SK-N-SH treated with all-trans-retinoic acid at 6 μM for 48 hours (cell line): ENCODE measurements at regions not wholly inside any gene's neighbourhood (a gene's known extent, or its start where the extent isn't known, plus 50 kb on each side); places are given as distances from the start of the nearest gene placed in this dataset.

Experiments used
- ATAC-seq: fragments of 200-7000 bp; cut with Tn5 transposase; 3 replicates; pipeline ENCODE4 v1.9.1; 2020; ENCODE audit warnings: mild to moderate bottlenecking, moderate library complexity
- ARNTL ChIP-seq: fragments of 450-650 bp; formaldehyde crosslinking; IDR thresholded peaks from 2 replicates; pipeline ENCODE4 v1.5.0; 2020; ENCODE audit warnings: low read depth, mild to moderate bottlenecking, moderate library complexity, borderline replicate concordance
- BACH2 ChIP-seq: fragments of 250-450 bp; sonication (Bioruptor Pico); IDR thresholded peaks from 2 replicates; pipeline ENCODE4 v1.9.0; 2021; ENCODE audit warnings: mild to moderate bottlenecking, borderline replicate concordance
- CSDC2 ChIP-seq: fragments of 250-450 bp; sonication (Bioruptor Pico); IDR thresholded peaks from 2 replicates; pipeline ENCODE4 v1.5.0; 2020; ENCODE audit warnings: mild to moderate bottlenecking, moderate library complexity
- CSRNP3 ChIP-seq: fragments of 250-450 bp; sonication (Bioruptor Pico); IDR thresholded peaks from 2 replicates; pipeline ENCODE4 v1.5.1; 2021; ENCODE audit warnings: mild to moderate bottlenecking, moderate library complexity
- ESRRG ChIP-seq: fragments of 250-450 bp; sonication (Bioruptor Pico); IDR thresholded peaks from 2 replicates; pipeline ENCODE4 v1.6.1; 2021; ENCODE audit warnings: mild to moderate bottlenecking
- ISL1 ChIP-seq: fragments of 250-450 bp; sonication (Bioruptor Pico); IDR thresholded peaks from 2 replicates; pipeline ENCODE4 v2.1.2; 2022; ENCODE audit warnings: mild to moderate bottlenecking, moderate library complexity
- OSR1 ChIP-seq: fragments of 250-450 bp; sonication (Bioruptor Pico); IDR thresholded peaks from 2 replicates; pipeline ENCODE4 v1.8.0; 2022; ENCODE audit warnings: moderate library complexity, mild to moderate bottlenecking, inconsistent platforms
- PPARA ChIP-seq: fragments of 250-450 bp; sonication (Bioruptor Pico); IDR thresholded peaks from 2 replicates; pipeline ENCODE4 v1.5.0; 2020; ENCODE audit warnings: mild to moderate bottlenecking, borderline replicate concordance
- RARB ChIP-seq: fragments of 250-450 bp; sonication (Bioruptor Pico); IDR thresholded peaks from 2 replicates; pipeline ENCODE4 v1.8.0; 2021; ENCODE audit warnings: mild to moderate bottlenecking, moderate library complexity
- SNAI2 ChIP-seq: fragments of 250-450 bp; sonication (Bioruptor Pico); IDR thresholded peaks from 2 replicates; pipeline ENCODE4 v1.5.0; 2020; ENCODE audit warnings: mild to moderate bottlenecking, moderate library complexity
- TCF4 ChIP-seq: fragments of 250-450 bp; sonication (Bioruptor Pico); IDR thresholded peaks from 2 replicates; pipeline ENCODE4 v1.8.0; 2021; ENCODE audit warnings: mild to moderate bottlenecking, moderate library complexity, borderline replicate concordance
- TOX ChIP-seq: fragments of 250-450 bp; sonication (Bioruptor Pico); IDR thresholded peaks from 2 replicates; pipeline ENCODE4 v1.8.0; 2021; ENCODE audit warnings: mild to moderate bottlenecking, moderate library complexity, borderline replicate concordance
- ZC3H10 ChIP-seq: fragments of 250-450 bp; sonication (Bioruptor Pico); IDR thresholded peaks from 2 replicates; pipeline ENCODE4 v1.5.1; 2021; ENCODE audit warnings: mild to moderate bottlenecking, moderate library complexity
- ZFP3 ChIP-seq: fragments of 250-450 bp; sonication (Bioruptor Pico); IDR thresholded peaks from 2 replicates; pipeline ENCODE4 v1.5.0; 2020; ENCODE audit warnings: mild to moderate bottlenecking, moderate library complexity
- ZFP30 ChIP-seq: fragments of 450-650 bp; formaldehyde crosslinking; IDR thresholded peaks from 2 replicates; pipeline ENCODE4 v1.5.0; 2022; ENCODE audit warnings: mild to moderate bottlenecking, moderate library complexity
- ZNF565 ChIP-seq: fragments of 450-650 bp; formaldehyde crosslinking; conservative IDR thresholded peaks from 2 replicates; pipeline ENCODE4 v1.5.0; 2020; ENCODE audit warnings: low read depth, mild to moderate bottlenecking, moderate library complexity
- ZNF70 ChIP-seq: fragments of 450-650 bp; formaldehyde crosslinking; IDR thresholded peaks from 2 replicates; pipeline ENCODE4 v1.5.0; 2020; ENCODE audit warnings: mild to moderate bottlenecking, moderate library complexity
- ZNF8 ChIP-seq: fragments of 450-650 bp; formaldehyde crosslinking; IDR thresholded peaks from 2 replicates; pipeline ENCODE4 v1.5.0; 2020; ENCODE audit warnings: mild to moderate bottlenecking, moderate library complexity
- TF ChIP-seq, protein P1 (sequence below): fragments of 250-450 bp; sonication (Bioruptor Pico); IDR thresholded peaks from 2 replicates; pipeline ENCODE4 v1.5.1; 2020; ENCODE audit warnings: low read depth, mild to moderate bottlenecking, moderate library complexity
- TF ChIP-seq, protein P2 (sequence below): fragments of 250-450 bp; sonication (Bioruptor Pico); IDR thresholded peaks from 2 replicates; pipeline ENCODE4 v1.8.0; 2021; ENCODE audit warnings: low read depth, mild to moderate bottlenecking, moderate library complexity, borderline replicate concordance
- TF ChIP-seq, protein P3 (sequence below): fragments of 250-450 bp; sonication (Bioruptor Pico); IDR thresholded peaks from 2 replicates; pipeline ENCODE4 v1.8.0; 2020; ENCODE audit warnings: mild to moderate bottlenecking, moderate library complexity, borderline replicate concordance
- TF ChIP-seq, protein P4 (sequence below): fragments of 250-450 bp; sonication (Bioruptor Pico); IDR thresholded peaks from 2 replicates; pipeline ENCODE4 v1.5.0; 2020; ENCODE audit warnings: mild to moderate bottlenecking, moderate library complexity

- no peak for ATAC-seq
- no peak for TF ChIP-seq BACH2
- no peak for TF ChIP-seq ISL1
- TF ChIP-seq, protein P1, sequence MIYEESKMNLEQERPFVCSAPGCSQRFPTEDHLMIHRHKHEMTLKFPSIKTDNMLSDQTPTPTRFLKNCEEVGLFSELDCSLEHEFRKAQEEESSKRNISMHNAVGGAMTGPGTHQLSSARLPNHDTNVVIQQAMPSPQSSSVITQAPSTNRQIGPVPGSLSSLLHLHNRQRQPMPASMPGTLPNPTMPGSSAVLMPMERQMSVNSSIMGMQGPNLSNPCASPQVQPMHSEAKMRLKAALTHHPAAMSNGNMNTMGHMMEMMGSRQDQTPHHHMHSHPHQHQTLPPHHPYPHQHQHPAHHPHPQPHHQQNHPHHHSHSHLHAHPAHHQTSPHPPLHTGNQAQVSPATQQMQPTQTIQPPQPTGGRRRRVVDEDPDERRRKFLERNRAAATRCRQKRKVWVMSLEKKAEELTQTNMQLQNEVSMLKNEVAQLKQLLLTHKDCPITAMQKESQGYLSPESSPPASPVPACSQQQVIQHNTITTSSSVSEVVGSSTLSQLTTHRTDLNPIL (CRISPR knock-in tag) = no peak
- TF ChIP-seq TOX (CRISPR knock-in tag) = no peak
- no peak for TF ChIP-seq CSDC2 (CRISPR knock-in tag)
- no peak for TF ChIP-seq ARNTL (CRISPR knock-in tag)
- TF ChIP-seq, protein P2, sequence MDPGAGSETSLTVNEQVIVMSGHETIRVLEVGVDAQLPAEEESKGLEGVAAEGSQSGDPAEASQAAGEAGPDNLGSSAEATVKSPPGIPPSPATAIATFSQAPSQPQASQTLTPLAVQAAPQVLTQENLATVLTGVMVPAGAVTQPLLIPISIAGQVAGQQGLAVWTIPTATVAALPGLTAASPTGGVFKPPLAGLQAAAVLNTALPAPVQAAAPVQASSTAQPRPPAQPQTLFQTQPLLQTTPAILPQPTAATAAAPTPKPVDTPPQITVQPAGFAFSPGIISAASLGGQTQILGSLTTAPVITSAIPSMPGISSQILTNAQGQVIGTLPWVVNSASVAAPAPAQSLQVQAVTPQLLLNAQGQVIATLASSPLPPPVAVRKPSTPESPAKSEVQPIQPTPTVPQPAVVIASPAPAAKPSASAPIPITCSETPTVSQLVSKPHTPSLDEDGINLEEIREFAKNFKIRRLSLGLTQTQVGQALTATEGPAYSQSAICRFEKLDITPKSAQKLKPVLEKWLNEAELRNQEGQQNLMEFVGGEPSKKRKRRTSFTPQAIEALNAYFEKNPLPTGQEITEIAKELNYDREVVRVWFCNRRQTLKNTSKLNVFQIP = no peak
- TF ChIP-seq OSR1 (CRISPR knock-in tag) = no peak
- TF ChIP-seq ZNF70 (CRISPR knock-in tag) = no peak
- TF ChIP-seq ZFP3 (CRISPR knock-in tag) = no peak
- TF ChIP-seq ZC3H10 (CRISPR knock-in tag) = no peak
- TF ChIP-seq, protein P3, sequence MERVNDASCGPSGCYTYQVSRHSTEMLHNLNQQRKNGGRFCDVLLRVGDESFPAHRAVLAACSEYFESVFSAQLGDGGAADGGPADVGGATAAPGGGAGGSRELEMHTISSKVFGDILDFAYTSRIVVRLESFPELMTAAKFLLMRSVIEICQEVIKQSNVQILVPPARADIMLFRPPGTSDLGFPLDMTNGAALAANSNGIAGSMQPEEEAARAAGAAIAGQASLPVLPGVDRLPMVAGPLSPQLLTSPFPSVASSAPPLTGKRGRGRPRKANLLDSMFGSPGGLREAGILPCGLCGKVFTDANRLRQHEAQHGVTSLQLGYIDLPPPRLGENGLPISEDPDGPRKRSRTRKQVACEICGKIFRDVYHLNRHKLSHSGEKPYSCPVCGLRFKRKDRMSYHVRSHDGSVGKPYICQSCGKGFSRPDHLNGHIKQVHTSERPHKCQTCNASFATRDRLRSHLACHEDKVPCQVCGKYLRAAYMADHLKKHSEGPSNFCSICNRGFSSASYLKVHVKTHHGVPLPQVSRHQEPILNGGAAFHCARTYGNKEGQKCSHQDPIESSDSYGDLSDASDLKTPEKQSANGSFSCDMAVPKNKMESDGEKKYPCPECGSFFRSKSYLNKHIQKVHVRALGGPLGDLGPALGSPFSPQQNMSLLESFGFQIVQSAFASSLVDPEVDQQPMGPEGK = no peak
- TF ChIP-seq TCF4 = no peak
- no peak for TF ChIP-seq PPARA
- no peak for TF ChIP-seq CSRNP3 (CRISPR knock-in tag)
- TF ChIP-seq SNAI2 (CRISPR knock-in tag) = no peak
- TF ChIP-seq ZNF8 (CRISPR knock-in tag) = no peak
Observed at GRCh38 chr13:78758549-78758948, 99.6 kb upstream of the OBI1 start.

- no peak for TF ChIP-seq ESRRG (CRISPR knock-in tag)
- TF ChIP-seq OSR1 (CRISPR knock-in tag) = no peak
- TF ChIP-seq, protein P2 = no peak
- TF ChIP-seq SNAI2 (CRISPR knock-in tag) = no peak
- TF ChIP-seq CSRNP3 (CRISPR knock-in tag) = no peak
- TF ChIP-seq ZFP30 (CRISPR knock-in tag) = no peak
- TF ChIP-seq ZFP3 (CRISPR knock-in tag) = no peak
- no peak for TF ChIP-seq PPARA
- TF ChIP-seq, protein P3 = no peak
- TF ChIP-seq TCF4 = no peak
- no peak for TF ChIP-seq ZNF70 (CRISPR knock-in tag)
- no peak for TF ChIP-seq CSDC2 (CRISPR knock-in tag)
- TF ChIP-seq RARB (CRISPR knock-in tag) = no peak
- TF ChIP-seq BACH2 = no peak
- TF ChIP-seq, protein P4, sequence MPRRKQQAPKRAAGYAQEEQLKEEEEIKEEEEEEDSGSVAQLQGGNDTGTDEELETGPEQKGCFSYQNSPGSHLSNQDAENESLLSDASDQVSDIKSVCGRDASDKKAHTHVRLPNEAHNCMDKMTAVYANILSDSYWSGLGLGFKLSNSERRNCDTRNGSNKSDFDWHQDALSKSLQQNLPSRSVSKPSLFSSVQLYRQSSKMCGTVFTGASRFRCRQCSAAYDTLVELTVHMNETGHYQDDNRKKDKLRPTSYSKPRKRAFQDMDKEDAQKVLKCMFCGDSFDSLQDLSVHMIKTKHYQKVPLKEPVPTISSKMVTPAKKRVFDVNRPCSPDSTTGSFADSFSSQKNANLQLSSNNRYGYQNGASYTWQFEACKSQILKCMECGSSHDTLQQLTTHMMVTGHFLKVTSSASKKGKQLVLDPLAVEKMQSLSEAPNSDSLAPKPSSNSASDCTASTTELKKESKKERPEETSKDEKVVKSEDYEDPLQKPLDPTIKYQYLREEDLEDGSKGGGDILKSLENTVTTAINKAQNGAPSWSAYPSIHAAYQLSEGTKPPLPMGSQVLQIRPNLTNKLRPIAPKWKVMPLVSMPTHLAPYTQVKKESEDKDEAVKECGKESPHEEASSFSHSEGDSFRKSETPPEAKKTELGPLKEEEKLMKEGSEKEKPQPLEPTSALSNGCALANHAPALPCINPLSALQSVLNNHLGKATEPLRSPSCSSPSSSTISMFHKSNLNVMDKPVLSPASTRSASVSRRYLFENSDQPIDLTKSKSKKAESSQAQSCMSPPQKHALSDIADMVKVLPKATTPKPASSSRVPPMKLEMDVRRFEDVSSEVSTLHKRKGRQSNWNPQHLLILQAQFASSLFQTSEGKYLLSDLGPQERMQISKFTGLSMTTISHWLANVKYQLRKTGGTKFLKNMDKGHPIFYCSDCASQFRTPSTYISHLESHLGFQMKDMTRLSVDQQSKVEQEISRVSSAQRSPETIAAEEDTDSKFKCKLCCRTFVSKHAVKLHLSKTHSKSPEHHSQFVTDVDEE (CRISPR knock-in tag) = no peak
- TF ChIP-seq ISL1 = no peak
- no peak for TF ChIP-seq TOX (CRISPR knock-in tag)
- TF ChIP-seq ZNF565 (CRISPR knock-in tag) = no peak
- TF ChIP-seq, all 23 proteins: peak for 0
Observed at GRCh38 chr13:78753435-78753834, 94.5 kb upstream of the OBI1 start.

More at GRCh38 chr13:78753435-78753834, 94.5 kb upstream of the OBI1 start:
- no peak for ATAC-seq
